Activated CD4-positive, CD25-positive, alpha-beta regulatory T cell treated with anti-CD3 and anti-CD28 coated beads, Interleukin-2, amount 50 U/mL, for 72 hours (primary cell): ENCODE measurements at regions not wholly inside any gene's neighbourhood (a gene's known extent, or its start where the extent isn't known, plus 50 kb on each side); places are given as distances from the start of the nearest gene placed in this dataset.
"Not testable (repeated sequence)": the region's sequence is repeated elsewhere in the genome, so short reads cannot be mapped to it uniquely, and the experiment has no call there.

ENCODE experiments used
- DNase-seq: peaks from one replicate; pipeline ENCODE4 v3.0.0; 2021

GRCh38 chr7:106372126-106372525, 87.3 kb upstream of the NAMPT start:
- DNase-seq, result no peak

- no peak for DNase-seq
These were observed 86.8 kb upstream of the NAMPT start for GRCh38 chr7:106371629-106372028.

- DNase-seq, result no peak
These were observed 85.8 kb upstream of the NAMPT start for GRCh38 chr7:106370542-106370941.

- no peak for DNase-seq
These were observed 85.0 kb upstream of the NAMPT start for GRCh38 chr7:106369816-106370215.

- no peak for DNase-seq
These were observed 84.6 kb upstream of the NAMPT start for GRCh38 chr7:106369352-106369751.

GRCh38 chr7:106367664-106368063, 82.9 kb upstream of the NAMPT start:
- no peak for DNase-seq

GRCh38 chr7:106367018-106367420, 82.2 kb upstream of the NAMPT start:
- DNase-seq, result no peak

GRCh38 chr7:106365252-106366005, 80.6 kb upstream of the NAMPT start:
- DNase-seq, result no peak

GRCh38 chr7:106362507-106362906, 77.7 kb upstream of the NAMPT start:
- DNase-seq, result not testable (repeated sequence)

- DNase-seq, result no peak
These were observed 73.4 kb upstream of the NAMPT start for GRCh38 chr7:106358103-106358663.

GRCh38 chr7:106357675-106358074, 72.9 kb upstream of the NAMPT start:
- DNase-seq, result no peak

- DNase-seq, result no peak
These were observed 70.0 kb upstream of the NAMPT start for GRCh38 chr7:106354822-106355221.

- no peak for DNase-seq
These were observed 69.2 kb upstream of the NAMPT start for GRCh38 chr7:106353944-106354343.

GRCh38 chr7:106348231-106348630, 63.4 kb upstream of the NAMPT start:
- DNase-seq, result no peak

- no peak for DNase-seq
These were observed 62.5 kb upstream of the NAMPT start for GRCh38 chr7:106347229-106347833.

- no peak for DNase-seq
These were observed 62.0 kb upstream of the NAMPT start for GRCh38 chr7:106346678-106347217.

- DNase-seq, result no peak
These were observed 61.4 kb upstream of the NAMPT start for GRCh38 chr7:106346167-106346677.

GRCh38 chr7:106345421-106346166, 60.8 kb upstream of the NAMPT start:
- no peak for DNase-seq

- DNase-seq, result no peak
These were observed 60.1 kb upstream of the NAMPT start for GRCh38 chr7:106344861-106345260.

GRCh38 chr7:106344211-106344610, 59.4 kb upstream of the NAMPT start:
- no peak for DNase-seq

- DNase-seq, result not testable (repeated sequence)
These were observed 57.3 kb upstream of the NAMPT start for GRCh38 chr7:106342049-106342448.

- not testable (repeated sequence) for DNase-seq
These were observed 55.4 kb upstream of the NAMPT start for GRCh38 chr7:106340247-106340596.
